ENCODE measurements at regions not wholly inside any gene's neighbourhood (a gene's known extent, or its start where the extent isn't known, plus 50 kb on each side); places are given as distances from the start of the nearest gene placed in this dataset.
"Not testable (repeated sequence)": the region's sequence is repeated elsewhere in the genome, so short reads cannot be mapped to it uniquely, and the experiment has no call there.

- H3K4me3 Mint-ChIP-seq; H3K4me1 Mint-ChIP-seq; ATAC-seq; H3K4me1 ChIP-seq (ENCODE audit: insufficient read depth); H3K9me2 ChIP-seq (ENCODE audit: insufficient read depth); H3K27ac Mint-ChIP-seq; H3K79me2 ChIP-seq (replicated peaks; ENCODE audit: insufficient read depth); H3K27ac ChIP-seq (ENCODE audit: low read depth); H3F3A ChIP-seq (replicated peaks; ENCODE audit: low read depth); H3K36me3 ChIP-seq (ENCODE audit: insufficient read depth); H2AFZ ChIP-seq; DNase-seq (ENCODE audit: low spot score); H4K20me1 ChIP-seq (replicated peaks; ENCODE audit: insufficient read depth); H3K27me3 Mint-ChIP-seq (ENCODE audit: insufficient read depth, low read depth, poor library complexity); H3K4me2 ChIP-seq; H3K4me3 ChIP-seq; H3K27me3 ChIP-seq (ENCODE audit: insufficient read depth): not testable (repeated sequence)
- Mint-ChIP-seq H3K9me3 (peaks cover 29% of the 10 kb centered on the region), H3K36me3 (ENCODE audit: low read depth) (peaks cover 17% of the 10 kb centered on the region)
Measured at GRCh38 chr16:60770384-60770783, 1265.9 kb downstream of the CDH8 start.

- Histone ChIP-seq H3K36me3 (ENCODE audit: insufficient read depth) (0 out of 2 replicates have a peak, but pooled peaks cover 7% of the 10 kb centered on the region), H3K9me2 (ENCODE audit: insufficient read depth) (no peaks in the 10 kb centered on the region), H2AFZ (no peak overlapping the region), H4K20me1 (replicated peaks; ENCODE audit: insufficient read depth) (no peaks in the 10 kb centered on the region), H3K4me3 (no peak overlapping the region), H3K4me2 (no peak overlapping the region), H3K27me3 (ENCODE audit: insufficient read depth) (no peaks in the 10 kb centered on the region), H3K4me1 (ENCODE audit: insufficient read depth) (peaks cover 5% of the 10 kb centered on the region; the same call in 1 of the 2 replicates), H3K79me2 (replicated peaks; ENCODE audit: insufficient read depth) (no peaks in the 10 kb centered on the region), H3K27ac (ENCODE audit: low read depth) (no peak overlapping the region), H3F3A (replicated peaks; ENCODE audit: low read depth) (no peaks in the 10 kb centered on the region)
- H3K27me3 Mint-ChIP-seq (ENCODE audit: insufficient read depth, low read depth, poor library complexity), result no peaks in the 10 kb centered on the region
- ATAC-seq (no peak), DNase-seq (ENCODE audit: low spot score) (no peak)
- H3K4me1 Mint-ChIP-seq, result peaks cover 4% of the 10 kb centered on the region; the same call in 2 of the 3 replicates
- no peak overlapping the region for H3K4me3 Mint-ChIP-seq
- H3K27ac Mint-ChIP-seq, result no peak overlapping the region
- H3K9me3 Mint-ChIP-seq, result peaks cover 8% of the 10 kb centered on the region; the same call in 2 of the 3 replicates
- TF ChIP-seq JUNB (IDR thresholded peaks at IDR 0.05; ENCODE audit: unreplicated experiment), result no peak
- no peak for TF ChIP-seq EZH2phosphoT487 (IDR thresholded peaks at IDR 0.05; ENCODE audit: unreplicated experiment)
- no peak for TF ChIP-seq NANOG (IDR thresholded peaks at IDR 0.05; ENCODE audit: borderline replicate concordance)
- TF ChIP-seq ZNF331 (CRISPR knock-in tag; IDR thresholded peaks at IDR 0.05; ENCODE audit: low read depth), result no peak
- TF ChIP-seq ZNF114 (CRISPR knock-in tag; IDR thresholded peaks at IDR 0.05), result no peak
- no peak for TF ChIP-seq STAT1 (IDR thresholded peaks at IDR 0.05; ENCODE audit: unreplicated experiment)
- peaks cover 3% of the 10 kb centered on the region; the same call in 2 of the 3 replicates for H3K36me3 Mint-ChIP-seq (ENCODE audit: low read depth)
Measured at GRCh38 chr16:60763869-60764268, 1272.4 kb downstream of the CDH8 start.

GRCh38 chr16:60755907-60756306 is 1280.3 kb downstream of the CDH8 start:
- Mint-ChIP-seq H3K36me3 (ENCODE audit: low read depth) (no peaks in the 10 kb centered on the region), H3K4me3 (no peak overlapping the region)

More at GRCh38 chr16:60755907-60756306, 1280.3 kb downstream of the CDH8 start:
- Histone ChIP-seq H2AFZ (no peak overlapping the region), H4K20me1 (replicated peaks; ENCODE audit: insufficient read depth) (no peaks in the 10 kb centered on the region), H3K4me2 (no peak overlapping the region), H3F3A (replicated peaks; ENCODE audit: low read depth) (no peaks in the 10 kb centered on the region), H3K9me2 (ENCODE audit: insufficient read depth) (no peaks in the 10 kb centered on the region), H3K27me3 (ENCODE audit: insufficient read depth) (no peaks in the 10 kb centered on the region), H3K27ac (ENCODE audit: low read depth) (no peak overlapping the region), H3K4me3 (no peak overlapping the region), H3K36me3 (ENCODE audit: insufficient read depth) (no peaks in the 10 kb centered on the region), H3K4me1 (ENCODE audit: insufficient read depth) (peaks cover 5% of the 10 kb centered on the region; the same call in 1 of the 2 replicates), H3K79me2 (replicated peaks; ENCODE audit: insufficient read depth) (no peaks in the 10 kb centered on the region)
- Mint-ChIP-seq H3K9me3 (no peaks in the 10 kb centered on the region), H3K4me1 (peaks cover 4% of the 10 kb centered on the region; the same call in 2 of the 3 replicates), H3K27ac (no peak overlapping the region), H3K27me3 (ENCODE audit: insufficient read depth, low read depth, poor library complexity) (no peaks in the 10 kb centered on the region)
- DNase-seq (ENCODE audit: low spot score) (no peak), ATAC-seq (no peak)
- TF ChIP-seq REST (IDR thresholded peaks at IDR 0.05; ENCODE audit: unreplicated experiment), result no peak
- TF ChIP-seq CTCF (conservative IDR thresholded peaks at IDR 0.05; ENCODE audit: low read depth in 2 of 2), result peak; percentile 45 to 51
- TF ChIP-seq NANOG (IDR thresholded peaks at IDR 0.05; ENCODE audit: borderline replicate concordance), result no peak
- TF ChIP-seq POLR2AphosphoS5 (IDR thresholded peaks at IDR 0.05; ENCODE audit: low read depth), result no peak
